ENCODE measurements at regions not wholly inside any gene's neighbourhood (a gene's known extent, or its start where the extent isn't known, plus 50 kb on each side); places are given as distances from the start of the nearest gene placed in this dataset.

DNA sequence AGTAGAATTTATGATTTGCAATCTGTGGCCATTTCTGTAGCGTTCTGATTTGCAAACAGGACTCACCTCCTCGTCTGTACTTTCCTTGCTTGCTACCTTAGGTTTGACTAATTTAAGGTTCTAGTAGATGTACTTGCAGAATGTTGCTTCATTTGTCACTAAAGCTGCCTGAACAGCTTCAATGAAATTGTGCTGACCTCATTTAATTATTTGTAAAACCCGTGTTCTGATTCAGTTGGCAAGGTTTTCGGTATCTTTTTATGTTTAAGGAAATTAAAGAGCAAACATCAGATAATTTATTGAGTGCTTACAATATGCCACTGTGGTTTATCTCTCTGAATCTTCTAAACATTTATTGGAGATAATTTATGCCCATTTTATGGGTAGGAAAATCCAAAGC is 284.9 kb upstream of the EEF2KMT start:
- ATAC-seq, result no peak
- TF ChIP-seq, protein P1, sequence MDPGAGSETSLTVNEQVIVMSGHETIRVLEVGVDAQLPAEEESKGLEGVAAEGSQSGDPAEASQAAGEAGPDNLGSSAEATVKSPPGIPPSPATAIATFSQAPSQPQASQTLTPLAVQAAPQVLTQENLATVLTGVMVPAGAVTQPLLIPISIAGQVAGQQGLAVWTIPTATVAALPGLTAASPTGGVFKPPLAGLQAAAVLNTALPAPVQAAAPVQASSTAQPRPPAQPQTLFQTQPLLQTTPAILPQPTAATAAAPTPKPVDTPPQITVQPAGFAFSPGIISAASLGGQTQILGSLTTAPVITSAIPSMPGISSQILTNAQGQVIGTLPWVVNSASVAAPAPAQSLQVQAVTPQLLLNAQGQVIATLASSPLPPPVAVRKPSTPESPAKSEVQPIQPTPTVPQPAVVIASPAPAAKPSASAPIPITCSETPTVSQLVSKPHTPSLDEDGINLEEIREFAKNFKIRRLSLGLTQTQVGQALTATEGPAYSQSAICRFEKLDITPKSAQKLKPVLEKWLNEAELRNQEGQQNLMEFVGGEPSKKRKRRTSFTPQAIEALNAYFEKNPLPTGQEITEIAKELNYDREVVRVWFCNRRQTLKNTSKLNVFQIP (CRISPR knock-in tag; IDR thresholded peaks at IDR 0.05; ENCODE audit: borderline replicate concordance, low read depth), result no peak
- no peak for TF ChIP-seq OSR1 (CRISPR knock-in tag; IDR thresholded peaks at IDR 0.05)
- TF ChIP-seq, protein P2, sequence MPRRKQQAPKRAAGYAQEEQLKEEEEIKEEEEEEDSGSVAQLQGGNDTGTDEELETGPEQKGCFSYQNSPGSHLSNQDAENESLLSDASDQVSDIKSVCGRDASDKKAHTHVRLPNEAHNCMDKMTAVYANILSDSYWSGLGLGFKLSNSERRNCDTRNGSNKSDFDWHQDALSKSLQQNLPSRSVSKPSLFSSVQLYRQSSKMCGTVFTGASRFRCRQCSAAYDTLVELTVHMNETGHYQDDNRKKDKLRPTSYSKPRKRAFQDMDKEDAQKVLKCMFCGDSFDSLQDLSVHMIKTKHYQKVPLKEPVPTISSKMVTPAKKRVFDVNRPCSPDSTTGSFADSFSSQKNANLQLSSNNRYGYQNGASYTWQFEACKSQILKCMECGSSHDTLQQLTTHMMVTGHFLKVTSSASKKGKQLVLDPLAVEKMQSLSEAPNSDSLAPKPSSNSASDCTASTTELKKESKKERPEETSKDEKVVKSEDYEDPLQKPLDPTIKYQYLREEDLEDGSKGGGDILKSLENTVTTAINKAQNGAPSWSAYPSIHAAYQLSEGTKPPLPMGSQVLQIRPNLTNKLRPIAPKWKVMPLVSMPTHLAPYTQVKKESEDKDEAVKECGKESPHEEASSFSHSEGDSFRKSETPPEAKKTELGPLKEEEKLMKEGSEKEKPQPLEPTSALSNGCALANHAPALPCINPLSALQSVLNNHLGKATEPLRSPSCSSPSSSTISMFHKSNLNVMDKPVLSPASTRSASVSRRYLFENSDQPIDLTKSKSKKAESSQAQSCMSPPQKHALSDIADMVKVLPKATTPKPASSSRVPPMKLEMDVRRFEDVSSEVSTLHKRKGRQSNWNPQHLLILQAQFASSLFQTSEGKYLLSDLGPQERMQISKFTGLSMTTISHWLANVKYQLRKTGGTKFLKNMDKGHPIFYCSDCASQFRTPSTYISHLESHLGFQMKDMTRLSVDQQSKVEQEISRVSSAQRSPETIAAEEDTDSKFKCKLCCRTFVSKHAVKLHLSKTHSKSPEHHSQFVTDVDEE (CRISPR knock-in tag; IDR thresholded peaks at IDR 0.05), result no peak
- TF ChIP-seq, protein P3, sequence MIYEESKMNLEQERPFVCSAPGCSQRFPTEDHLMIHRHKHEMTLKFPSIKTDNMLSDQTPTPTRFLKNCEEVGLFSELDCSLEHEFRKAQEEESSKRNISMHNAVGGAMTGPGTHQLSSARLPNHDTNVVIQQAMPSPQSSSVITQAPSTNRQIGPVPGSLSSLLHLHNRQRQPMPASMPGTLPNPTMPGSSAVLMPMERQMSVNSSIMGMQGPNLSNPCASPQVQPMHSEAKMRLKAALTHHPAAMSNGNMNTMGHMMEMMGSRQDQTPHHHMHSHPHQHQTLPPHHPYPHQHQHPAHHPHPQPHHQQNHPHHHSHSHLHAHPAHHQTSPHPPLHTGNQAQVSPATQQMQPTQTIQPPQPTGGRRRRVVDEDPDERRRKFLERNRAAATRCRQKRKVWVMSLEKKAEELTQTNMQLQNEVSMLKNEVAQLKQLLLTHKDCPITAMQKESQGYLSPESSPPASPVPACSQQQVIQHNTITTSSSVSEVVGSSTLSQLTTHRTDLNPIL (CRISPR knock-in tag; IDR thresholded peaks at IDR 0.05; ENCODE audit: low read depth), result no peak
- TF ChIP-seq ZC3H10 (CRISPR knock-in tag; IDR thresholded peaks at IDR 0.05), result no peak
- no peak for TF ChIP-seq GLIS3 (CRISPR knock-in tag; IDR thresholded peaks at IDR 0.05)
- TF ChIP-seq ZFP30 (CRISPR knock-in tag; IDR thresholded peaks at IDR 0.05), result no peak
- no peak for TF ChIP-seq ZNF8 (CRISPR knock-in tag; IDR thresholded peaks at IDR 0.05)
- TF ChIP-seq, protein P4, sequence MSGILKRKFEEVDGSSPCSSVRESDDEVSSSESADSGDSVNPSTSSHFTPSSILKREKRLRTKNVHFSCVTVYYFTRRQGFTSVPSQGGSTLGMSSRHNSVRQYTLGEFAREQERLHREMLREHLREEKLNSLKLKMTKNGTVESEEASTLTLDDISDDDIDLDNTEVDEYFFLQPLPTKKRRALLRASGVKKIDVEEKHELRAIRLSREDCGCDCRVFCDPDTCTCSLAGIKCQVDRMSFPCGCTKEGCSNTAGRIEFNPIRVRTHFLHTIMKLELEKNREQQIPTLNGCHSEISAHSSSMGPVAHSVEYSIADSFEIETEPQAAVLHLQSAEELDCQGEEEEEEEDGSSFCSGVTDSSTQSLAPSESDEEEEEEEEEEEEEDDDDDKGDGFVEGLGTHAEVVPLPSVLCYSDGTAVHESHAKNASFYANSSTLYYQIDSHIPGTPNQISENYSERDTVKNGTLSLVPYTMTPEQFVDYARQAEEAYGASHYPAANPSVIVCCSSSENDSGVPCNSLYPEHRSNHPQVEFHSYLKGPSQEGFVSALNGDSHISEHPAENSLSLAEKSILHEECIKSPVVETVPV (CRISPR knock-in tag; IDR thresholded peaks at IDR 0.05), result no peak
- TF ChIP-seq BACH2 (CRISPR knock-in tag; IDR thresholded peaks at IDR 0.05; ENCODE audit: borderline replicate concordance), result no peak
- no peak for TF ChIP-seq TCF4 (CRISPR knock-in tag; IDR thresholded peaks at IDR 0.05; ENCODE audit: borderline replicate concordance)
- TF ChIP-seq, protein P5, sequence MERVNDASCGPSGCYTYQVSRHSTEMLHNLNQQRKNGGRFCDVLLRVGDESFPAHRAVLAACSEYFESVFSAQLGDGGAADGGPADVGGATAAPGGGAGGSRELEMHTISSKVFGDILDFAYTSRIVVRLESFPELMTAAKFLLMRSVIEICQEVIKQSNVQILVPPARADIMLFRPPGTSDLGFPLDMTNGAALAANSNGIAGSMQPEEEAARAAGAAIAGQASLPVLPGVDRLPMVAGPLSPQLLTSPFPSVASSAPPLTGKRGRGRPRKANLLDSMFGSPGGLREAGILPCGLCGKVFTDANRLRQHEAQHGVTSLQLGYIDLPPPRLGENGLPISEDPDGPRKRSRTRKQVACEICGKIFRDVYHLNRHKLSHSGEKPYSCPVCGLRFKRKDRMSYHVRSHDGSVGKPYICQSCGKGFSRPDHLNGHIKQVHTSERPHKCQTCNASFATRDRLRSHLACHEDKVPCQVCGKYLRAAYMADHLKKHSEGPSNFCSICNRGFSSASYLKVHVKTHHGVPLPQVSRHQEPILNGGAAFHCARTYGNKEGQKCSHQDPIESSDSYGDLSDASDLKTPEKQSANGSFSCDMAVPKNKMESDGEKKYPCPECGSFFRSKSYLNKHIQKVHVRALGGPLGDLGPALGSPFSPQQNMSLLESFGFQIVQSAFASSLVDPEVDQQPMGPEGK (CRISPR knock-in tag; IDR thresholded peaks at IDR 0.05; ENCODE audit: borderline replicate concordance), result no peak
- TF ChIP-seq RARB (CRISPR knock-in tag; IDR thresholded peaks at IDR 0.05), result no peak
- no peak for TF ChIP-seq ZNF565 (CRISPR knock-in tag; conservative IDR thresholded peaks at IDR 0.05; ENCODE audit: low read depth)
- TF ChIP-seq ZNF70 (CRISPR knock-in tag; IDR thresholded peaks at IDR 0.05), result no peak
- TF ChIP-seq TOX (CRISPR knock-in tag; IDR thresholded peaks at IDR 0.05; ENCODE audit: borderline replicate concordance), result no peak
- TF ChIP-seq ESRRG (CRISPR knock-in tag; IDR thresholded peaks at IDR 0.05), result no peak

DNA sequence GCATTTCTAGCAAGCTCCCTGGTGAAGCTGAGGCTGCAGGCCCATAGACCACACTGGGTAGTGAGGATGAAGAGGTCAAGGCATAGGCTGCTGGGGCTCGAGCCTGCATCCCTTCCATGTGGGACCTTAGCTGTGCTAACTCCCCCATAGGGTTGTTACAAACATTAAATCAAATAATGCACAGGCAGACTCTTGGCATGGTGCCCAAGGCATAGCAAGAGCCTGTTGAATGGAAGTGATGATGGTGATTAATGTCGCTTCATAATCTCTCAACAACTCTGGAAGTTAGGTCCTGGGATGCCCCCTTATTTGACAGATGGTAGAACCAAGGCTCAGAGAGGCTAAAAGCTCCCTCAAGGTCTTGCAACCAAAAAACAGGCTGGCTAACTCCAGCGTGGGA is 283.9 kb upstream of the EEF2KMT start:
- no peak for TF ChIP-seq TCF4 (CRISPR knock-in tag; IDR thresholded peaks at IDR 0.05; ENCODE audit: borderline replicate concordance)
- no peak for TF ChIP-seq RARB (CRISPR knock-in tag; IDR thresholded peaks at IDR 0.05)
- no peak for TF ChIP-seq ZFP30 (CRISPR knock-in tag; IDR thresholded peaks at IDR 0.05)
- no peak for TF ChIP-seq BACH2 (CRISPR knock-in tag; IDR thresholded peaks at IDR 0.05; ENCODE audit: borderline replicate concordance)
- TF ChIP-seq, protein P2 (CRISPR knock-in tag; IDR thresholded peaks at IDR 0.05), result no peak
- TF ChIP-seq, protein P4 (CRISPR knock-in tag; IDR thresholded peaks at IDR 0.05), result no peak
- TF ChIP-seq, protein P5 (CRISPR knock-in tag; IDR thresholded peaks at IDR 0.05; ENCODE audit: borderline replicate concordance), result no peak
- TF ChIP-seq ZFP3 (CRISPR knock-in tag; IDR thresholded peaks at IDR 0.05), result no peak
- no peak for TF ChIP-seq ZNF70 (CRISPR knock-in tag; IDR thresholded peaks at IDR 0.05)
- no peak for TF ChIP-seq ARNTL (CRISPR knock-in tag; IDR thresholded peaks at IDR 0.05; ENCODE audit: borderline replicate concordance, low read depth)
- no peak for TF ChIP-seq ISL1 (CRISPR knock-in tag; IDR thresholded peaks at IDR 0.05)
- TF ChIP-seq ZC3H10 (CRISPR knock-in tag; IDR thresholded peaks at IDR 0.05), result no peak
- no peak for TF ChIP-seq SNAI2 (CRISPR knock-in tag; IDR thresholded peaks at IDR 0.05)
- no peak for TF ChIP-seq TOX (CRISPR knock-in tag; IDR thresholded peaks at IDR 0.05; ENCODE audit: borderline replicate concordance)

More for the DNA sequence above, 283.9 kb upstream of the EEF2KMT start:
- no peak for ATAC-seq

Data from SK-N-SH treated with all-trans-retinoic acid at 6 μM for 48 hours (cell line).